ENCODE measurements at regions not wholly inside any gene's neighbourhood (a gene's known extent, or its start where the extent isn't known, plus 50 kb on each side); places are given as distances from the start of the nearest gene placed in this dataset.

GRCh38 chr11:16685914-16686313, 52.5 kb upstream of the C11orf58 start:
- DNase-seq: no peak

DNA sequence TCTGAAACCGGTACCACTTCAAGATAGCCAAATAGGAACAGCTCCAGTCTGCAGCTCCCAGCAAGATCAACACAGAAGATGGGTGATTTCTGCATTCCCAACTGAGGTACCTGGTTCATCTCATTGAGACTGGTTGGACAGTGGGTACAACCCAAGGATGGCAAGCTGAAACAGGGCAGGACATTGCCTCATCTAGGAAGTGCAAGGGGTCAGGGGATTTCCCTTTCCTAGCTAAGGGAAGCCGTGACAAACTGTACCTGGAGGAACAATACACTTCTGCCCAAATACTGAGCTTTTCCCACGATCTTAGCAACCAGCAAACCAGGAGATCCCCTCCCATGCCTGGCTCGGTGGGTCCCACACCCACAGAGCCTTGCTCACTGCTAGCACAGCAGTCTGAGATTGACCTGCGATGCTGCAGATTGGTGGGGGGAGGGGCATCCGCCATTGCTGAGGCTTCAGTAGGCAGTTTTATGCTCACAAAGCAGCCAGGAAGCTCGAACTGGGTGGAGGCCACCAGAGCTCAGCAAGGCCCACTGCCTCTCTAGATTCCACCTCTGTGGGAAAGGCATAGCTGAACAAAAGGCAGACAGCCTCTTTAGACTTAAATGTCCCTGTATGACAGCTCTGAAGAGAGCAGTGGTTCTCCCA, 59.9 kb upstream of the C11orf58 start:
- DNase-seq: no peak

- DNase-seq: peak; percentile 68
These were observed 68.5 kb upstream of the C11orf58 start for GRCh38 chr11:16669799-16670415.

- DNase-seq: peak; percentile 51
These were observed 105.9 kb upstream of the C11orf58 start for GRCh38 chr11:16632295-16633200.

DNA sequence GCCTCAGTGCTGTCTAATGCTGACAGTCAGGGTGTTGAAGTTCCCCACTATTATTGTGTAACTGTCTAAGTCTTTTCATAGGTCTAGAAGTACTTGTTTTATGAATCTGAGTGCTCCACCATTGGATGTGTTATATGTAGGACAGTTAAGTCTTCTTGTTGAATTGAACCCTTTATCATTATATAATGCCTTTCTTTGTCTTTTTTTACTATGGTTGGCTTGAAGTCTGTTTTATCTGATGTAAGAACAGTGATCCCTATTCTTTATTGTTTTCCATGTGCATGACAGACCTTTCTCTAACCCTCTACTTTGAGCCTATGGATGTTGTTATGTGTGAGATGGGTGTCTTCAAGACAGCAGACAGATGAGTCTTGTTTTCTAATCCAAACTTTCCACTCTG, 107.8 kb upstream of the C11orf58 start:
- DNase-seq: no peak

- no peak for DNase-seq
These were observed 120.0 kb upstream of the C11orf58 start for GRCh38 chr11:16618431-16618830.

- no peak for DNase-seq
These were observed 123.0 kb upstream of the C11orf58 start for GRCh38 chr11:16615480-16615879.

DNA sequence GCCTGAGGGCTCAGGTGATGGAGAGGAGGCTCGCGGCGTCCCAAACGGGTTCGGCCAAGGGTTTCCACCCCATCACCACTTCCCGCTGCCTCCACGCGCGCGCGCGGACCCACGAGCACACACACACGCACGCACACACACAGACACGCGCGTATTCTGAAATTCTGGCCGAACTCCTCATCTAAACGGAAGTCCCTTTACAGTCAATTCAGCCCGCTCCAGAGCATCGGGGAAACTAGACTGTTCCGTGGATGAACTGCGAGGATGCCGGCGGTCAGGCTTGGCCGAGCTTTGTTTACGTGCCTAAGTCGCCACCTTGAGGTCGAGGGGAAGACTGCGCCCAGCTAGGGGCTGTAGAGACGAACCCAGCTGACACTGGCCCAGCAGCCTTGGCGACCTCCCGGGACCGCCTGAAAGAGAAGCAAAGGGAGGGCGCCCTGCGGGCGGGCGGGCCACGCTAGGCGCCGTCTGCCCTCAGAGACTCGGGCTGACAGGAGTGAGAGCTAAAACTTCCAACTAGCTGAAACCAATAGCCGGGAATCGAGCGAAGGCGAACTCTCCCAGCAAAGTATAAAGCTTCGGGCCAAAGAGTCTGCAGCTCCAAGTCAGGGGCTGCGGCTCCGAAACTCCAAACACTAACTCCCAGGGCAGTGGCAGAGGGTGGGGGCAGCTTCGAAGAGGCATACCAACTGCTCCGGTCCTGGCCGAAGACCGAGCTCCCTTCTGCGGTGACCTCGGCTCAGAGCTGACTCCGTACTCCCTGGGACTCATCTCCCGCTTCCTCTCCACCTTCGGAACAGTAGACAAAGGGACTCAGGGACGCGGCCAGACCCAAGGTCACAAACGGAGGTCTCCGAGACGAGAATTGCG, 124.7 kb upstream of the C11orf58 start:
- peak; percentile 87 for DNase-seq

GRCh38 chr11:16613262-16613511, 125.3 kb upstream of the C11orf58 start:
- no peak for DNase-seq

- DNase-seq: peak; percentile 43
These were observed 125.7 kb upstream of the C11orf58 start for GRCh38 chr11:16612566-16613261.

- no peak for DNase-seq
These were observed 126.4 kb upstream of the C11orf58 start for GRCh38 chr11:16611926-16612565.

DNA sequence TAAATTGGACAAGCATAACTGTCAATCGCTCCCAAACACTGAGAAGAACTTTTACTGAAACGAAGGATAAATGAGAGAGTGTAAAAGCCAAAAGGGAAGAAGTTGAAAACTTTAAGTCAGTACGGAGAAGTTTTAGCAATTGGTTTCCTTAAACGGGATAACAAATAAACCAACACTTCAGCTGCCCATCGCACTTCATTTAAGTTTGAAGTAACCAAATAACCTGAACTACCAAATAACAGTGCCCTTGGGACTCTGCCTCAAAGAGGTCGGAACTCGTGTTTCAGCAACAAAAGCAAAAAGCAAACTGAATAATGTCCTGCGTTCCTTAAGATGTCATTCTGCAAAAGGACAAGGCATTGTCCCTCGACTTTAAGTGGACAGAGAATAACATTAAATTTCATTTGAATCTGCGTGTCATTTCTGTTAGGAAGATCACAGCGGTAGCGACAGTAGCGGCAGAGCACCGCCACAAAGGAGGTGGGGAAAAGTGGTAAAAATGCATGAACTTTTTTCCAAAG, 127.0 kb upstream of the C11orf58 start:
- no peak for DNase-seq

- no peak for DNase-seq
These were observed 127.6 kb upstream of the C11orf58 start for GRCh38 chr11:16610738-16611388.

GRCh38 chr11:16610213-16610737, 128.2 kb upstream of the C11orf58 start:
- DNase-seq: no peak

GRCh38 chr11:16609769-16610168, 128.7 kb upstream of the C11orf58 start:
- DNase-seq: no peak

- peak; percentile 88 for DNase-seq
These were observed 130.5 kb upstream of the C11orf58 start for GRCh38 chr11:16607675-16608644.

- DNase-seq: peak; percentile 47
These were observed 131.4 kb upstream of the C11orf58 start for GRCh38 chr11:16606784-16607674.
